Testis (tissue), 2 donors: ENCODE measurements at regions not wholly inside any gene's neighbourhood (a gene's known extent, or its start where the extent isn't known, plus 50 kb on each side); places are given as distances from the start of the nearest gene placed in this dataset.

ENCODE experiments used
- POLR2A ChIP-seq: fragments of 450-650 bp; IDR thresholded peaks from one replicate; pipeline ENCODE4 v1.6.1; 2017; ENCODE audit warnings: antibody characterized with exemption, mild to moderate bottlenecking, moderate library complexity
- TF ChIP-seq, protein P1 (sequence below), 3 experiments: fragments of 450-650 bp in 2 of 3; fragments of 200-600 bp in 1 of 3; sonication (generic) in 1 of 3; IDR thresholded peaks; one replicate each; pipeline ENCODE4 v1.5.1; 2016 to 2019; ENCODE audit warnings: antibody characterized with exemption in 3 of 3, mild to moderate bottlenecking in 2 of 3, moderate library complexity in 1 of 3

- TF ChIP-seq, protein P1, sequence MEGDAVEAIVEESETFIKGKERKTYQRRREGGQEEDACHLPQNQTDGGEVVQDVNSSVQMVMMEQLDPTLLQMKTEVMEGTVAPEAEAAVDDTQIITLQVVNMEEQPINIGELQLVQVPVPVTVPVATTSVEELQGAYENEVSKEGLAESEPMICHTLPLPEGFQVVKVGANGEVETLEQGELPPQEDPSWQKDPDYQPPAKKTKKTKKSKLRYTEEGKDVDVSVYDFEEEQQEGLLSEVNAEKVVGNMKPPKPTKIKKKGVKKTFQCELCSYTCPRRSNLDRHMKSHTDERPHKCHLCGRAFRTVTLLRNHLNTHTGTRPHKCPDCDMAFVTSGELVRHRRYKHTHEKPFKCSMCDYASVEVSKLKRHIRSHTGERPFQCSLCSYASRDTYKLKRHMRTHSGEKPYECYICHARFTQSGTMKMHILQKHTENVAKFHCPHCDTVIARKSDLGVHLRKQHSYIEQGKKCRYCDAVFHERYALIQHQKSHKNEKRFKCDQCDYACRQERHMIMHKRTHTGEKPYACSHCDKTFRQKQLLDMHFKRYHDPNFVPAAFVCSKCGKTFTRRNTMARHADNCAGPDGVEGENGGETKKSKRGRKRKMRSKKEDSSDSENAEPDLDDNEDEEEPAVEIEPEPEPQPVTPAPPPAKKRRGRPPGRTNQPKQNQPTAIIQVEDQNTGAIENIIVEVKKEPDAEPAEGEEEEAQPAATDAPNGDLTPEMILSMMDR (IDR thresholded peaks at IDR 0.05) = no peak
- no peak for TF ChIP-seq POLR2A
Measured at GRCh38 chr13:73891805-73892204, 242.4 kb downstream of the KLF12 start.
